Activated T-helper 9 cell treated with anti-CD3 and anti-CD28 coated beads, Interleukin-2, amount 50 U/mL, for 16 hours (primary cell): ENCODE measurements at regions not wholly inside any gene's neighbourhood (a gene's known extent, or its start where the extent isn't known, plus 50 kb on each side); places are given as distances from the start of the nearest gene placed in this dataset.
"Not testable (repeated sequence)": the region's sequence is repeated elsewhere in the genome, so short reads cannot be mapped to it uniquely, and the experiment has no call there.

Source experiments
- DNase-seq: peaks from one replicate; pipeline ENCODE4 v3.0.0-alpha.2; 2020; ENCODE audit warnings: low read depth

GRCh38 chr2:147414656-147415055, 430.2 kb upstream of the ACVR2A start:
- DNase-seq: not testable (repeated sequence)

GRCh38 chr2:147408357-147408756, 436.5 kb upstream of the ACVR2A start:
- no peak for DNase-seq

- no peak for DNase-seq
Observed at GRCh38 chr2:147405651-147406050, 439.2 kb upstream of the ACVR2A start.

GRCh38 chr2:147398996-147399395, 445.8 kb upstream of the ACVR2A start:
- no peak for DNase-seq

- no peak for DNase-seq
Observed at GRCh38 chr2:147398301-147398700, 446.5 kb upstream of the ACVR2A start.

GRCh38 chr2:147396890-147397289, 447.9 kb upstream of the ACVR2A start:
- DNase-seq: no peak

GRCh38 chr2:147394179-147394790, 450.5 kb upstream of the ACVR2A start:
- DNase-seq: no peak

GRCh38 chr2:147392180-147392579, 452.6 kb upstream of the ACVR2A start:
- DNase-seq: no peak

- DNase-seq: no peak
Observed at GRCh38 chr2:147390475-147390874, 454.4 kb upstream of the ACVR2A start.

- DNase-seq: no peak
Observed at GRCh38 chr2:147389218-147389617, 455.6 kb upstream of the ACVR2A start.

GRCh38 chr2:147388217-147388616, 456.6 kb upstream of the ACVR2A start:
- no peak for DNase-seq

GRCh38 chr2:147386284-147386683, 458.5 kb upstream of the ACVR2A start:
- DNase-seq: no peak

- DNase-seq: no peak
Observed at GRCh38 chr2:147385600-147385999, 459.2 kb upstream of the ACVR2A start.

GRCh38 chr2:147384659-147385058, 460.2 kb upstream of the ACVR2A start:
- DNase-seq: no peak

- no peak for DNase-seq
Observed at GRCh38 chr2:147382322-147382948, 462.4 kb upstream of the ACVR2A start.

GRCh38 chr2:147378403-147378802, 466.4 kb upstream of the ACVR2A start:
- no peak for DNase-seq

- DNase-seq: no peak
Observed at GRCh38 chr2:147375073-147375472, 469.8 kb upstream of the ACVR2A start.

GRCh38 chr2:147374423-147374811, 470.4 kb upstream of the ACVR2A start:
- DNase-seq: no peak

- no peak for DNase-seq
Observed at GRCh38 chr2:147373800-147374422, 470.9 kb upstream of the ACVR2A start.

- no peak for DNase-seq
Observed at GRCh38 chr2:147368306-147368705, 476.5 kb upstream of the ACVR2A start.

- DNase-seq: no peak
Observed at GRCh38 chr2:147366279-147366678, 478.6 kb upstream of the ACVR2A start.

GRCh38 chr2:147365622-147366021, 479.2 kb upstream of the ACVR2A start:
- no peak for DNase-seq

- no peak for DNase-seq
Observed at GRCh38 chr2:147364597-147364996, 480.2 kb upstream of the ACVR2A start.

- no peak for DNase-seq
Observed at GRCh38 chr2:147363181-147363580, 481.6 kb upstream of the ACVR2A start.
